Transverse colon (tissue), 4 donors: ENCODE measurements at regions not wholly inside any gene's neighbourhood (a gene's known extent, or its start where the extent isn't known, plus 50 kb on each side); places are given as distances from the start of the nearest gene placed in this dataset.

Experiments used
- DNase-seq: peaks from one replicate; pipeline ENCODE4 v3.0.0-alpha.2; 2019
- H3K27ac ChIP-seq, 4 donors: fragments of 200-600 bp; sonication (generic); 2 replicates each; pipeline ENCODE4 v1.5.1; 2016 to 2018; ENCODE audit warnings: inconsistent platforms in 4 of 4
- H3K27me3 ChIP-seq: fragments of 200-600 bp; sonication (generic); 2 replicates; pipeline ENCODE4 v1.5.1; 2017; ENCODE audit warnings: inconsistent platforms
- H3K36me3 ChIP-seq, 4 donors: fragments of 200-600 bp; sonication (generic); 2 replicates each; pipeline ENCODE4 v1.5.1; 2017 to 2019; ENCODE audit warnings: inconsistent platforms in 4 of 4
- H3K4me1 ChIP-seq, 4 donors: fragments of 200-600 bp; sonication (generic); 2 replicates each; pipeline ENCODE4 v1.5.1; 2017 to 2020; ENCODE audit warnings: inconsistent platforms in 4 of 4
- H3K4me3 ChIP-seq, 4 donors: fragments of 200-600 bp; sonication (generic); 1 replicate in 1 of 4; 2 replicates in 3 of 4; pipeline versions ENCODE4 v1.5.1 to v1.6.1; 2017 to 2019; ENCODE audit warnings: inconsistent platforms in 4 of 4
- H3K9me3 ChIP-seq, 2 donors: fragments of 200-600 bp; sonication (generic); 2 replicates each; pipeline ENCODE4 v1.5.1; 2017 to 2019; ENCODE audit warnings: inconsistent platforms in 2 of 2
- CTCF ChIP-seq, 5 experiments: fragments of 200-600 bp in 3 of 5; fragments of 450-650 bp in 2 of 5; sonication (generic) in 3 of 5; IDR thresholded peaks; 1 replicate in 2 of 5; 2 replicates in 3 of 5; pipeline ENCODE4 v1.5.1; 2016 to 2017; ENCODE audit warnings: antibody characterized with exemption in 5 of 5, inconsistent platforms in 3 of 5, mild to moderate bottlenecking in 2 of 5, moderate library complexity in 1 of 5
- EP300 ChIP-seq: sonication (generic); formaldehyde crosslinking; IDR thresholded peaks from one replicate; pipeline ENCODE4 v1.6.1; 2017; ENCODE audit warnings: antibody characterized with exemption, low read depth
- POLR2A ChIP-seq: fragments of 450-650 bp; IDR thresholded peaks from one replicate; pipeline ENCODE4 v1.6.1; 2016; ENCODE audit warnings: antibody characterized with exemption, mild to moderate bottlenecking, moderate library complexity
- POLR2AphosphoS5 ChIP-seq, 3 donors: sonication (generic); formaldehyde crosslinking; IDR thresholded peaks; one replicate each; pipeline ENCODE4 v1.6.1; 2016; ENCODE audit warnings: antibody characterized with exemption in 3 of 3
- WGBS, 2 donors: methylation state at CpG; one replicate each; pipeline ENCODE4 v1.1.5; 2018; ENCODE audit warnings: low coverage in 1 of 2; 5-methylcytosine and 5-hydroxymethylcytosine counted together
- in situ Hi-C, 4 donors: fragments of 200-750 bp; cut with MboI; loops; one replicate each; pipeline versions ENCODE4 v1.15.0 to v1.15.1; 2017; ENCODE audit warnings: low sequenced_read_pairs in 3 of 4, low pct_ligation_motif_present in 1 of 4, low pct_unique_long_range_greater_than_20kb in 1 of 4
- intact Hi-C: fragments of 100-400 bp; cut with DNase I; formaldehyde crosslinking; loops from one replicate; pipeline ENCODE4 v1.15.1; 2023; ENCODE audit warnings: low total_unique reads

DNA sequence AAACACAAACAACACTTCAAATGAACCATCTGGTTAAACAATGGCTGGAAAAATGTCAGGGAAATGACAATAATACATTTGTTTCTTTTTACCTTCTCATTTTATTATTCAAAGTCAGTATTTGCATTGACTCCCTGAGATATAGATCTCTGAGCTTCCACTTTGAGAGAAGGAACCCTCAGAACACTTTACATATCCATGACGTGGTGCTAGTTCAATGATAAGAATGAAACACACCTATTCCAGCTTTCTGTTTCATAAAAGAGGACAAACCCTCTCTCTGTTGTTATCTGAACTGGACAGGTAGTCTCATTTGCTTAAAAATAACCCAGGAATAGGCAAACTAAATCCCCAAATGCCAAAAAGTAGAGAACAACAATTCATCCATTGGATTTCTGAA lies 65.3 kb upstream of the CCSER1 start:
- Histone ChIP-seq H3K4me1 (no peaks in the 10 kb centered on the region), H3K27me3 (no peaks in the 10 kb centered on the region), H3K4me3 (no peak overlapping the region), H3K9me3 (no peaks in the 10 kb centered on the region), H3K36me3 (no peaks in the 10 kb centered on the region), H3K27ac (no peak overlapping the region)
- intact Hi-C loops (no loop called here), in situ Hi-C loops (no loop called here)
- 22 to 47% methylated on average over 1 of the region's 1 CpG for WGBS, 2 donors
- TF ChIP-seq EP300 (no peak), POLR2A (no peak), POLR2AphosphoS5 (IDR thresholded peaks at IDR 0.05) (no peak), CTCF (IDR thresholded peaks at IDR 0.05) (no peak)
- DNase-seq = no peak

DNA sequence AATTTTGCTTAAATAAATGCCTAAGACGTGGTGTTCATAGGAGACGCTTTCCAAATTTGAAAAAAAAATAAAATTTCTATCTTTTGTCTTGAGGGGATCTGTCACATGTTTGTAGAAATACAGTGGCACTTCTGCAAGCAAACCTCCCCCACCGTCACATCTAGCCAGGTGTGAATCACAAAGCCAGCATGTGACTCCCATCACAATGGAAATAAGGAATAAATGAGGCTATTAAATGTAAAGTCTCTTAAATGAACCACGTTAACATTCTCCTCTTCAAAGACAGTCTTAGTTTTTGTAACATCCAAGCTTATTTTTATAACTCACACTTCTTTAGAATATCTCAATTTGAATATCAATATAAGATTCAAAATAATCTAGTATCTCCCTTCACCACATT lies 63.0 kb upstream of the CCSER1 start:
- Histone ChIP-seq H3K27me3 (no peaks in the 10 kb centered on the region), H3K4me3 (no peak overlapping the region), H3K4me1 (no peaks in the 10 kb centered on the region), H3K9me3 (no peaks in the 10 kb centered on the region), H3K36me3 (no peaks in the 10 kb centered on the region), H3K27ac (no peak overlapping the region)
- TF ChIP-seq CTCF (IDR thresholded peaks at IDR 0.05) (no peak), EP300 (no peak), POLR2A (no peak)
- DNase-seq = no peak
- in situ Hi-C loops = no loop called here
- intact Hi-C loops = no loop called here
- 59 to 70% methylated on average over 4 of the region's 4 CpGs for WGBS, 2 donors

DNA sequence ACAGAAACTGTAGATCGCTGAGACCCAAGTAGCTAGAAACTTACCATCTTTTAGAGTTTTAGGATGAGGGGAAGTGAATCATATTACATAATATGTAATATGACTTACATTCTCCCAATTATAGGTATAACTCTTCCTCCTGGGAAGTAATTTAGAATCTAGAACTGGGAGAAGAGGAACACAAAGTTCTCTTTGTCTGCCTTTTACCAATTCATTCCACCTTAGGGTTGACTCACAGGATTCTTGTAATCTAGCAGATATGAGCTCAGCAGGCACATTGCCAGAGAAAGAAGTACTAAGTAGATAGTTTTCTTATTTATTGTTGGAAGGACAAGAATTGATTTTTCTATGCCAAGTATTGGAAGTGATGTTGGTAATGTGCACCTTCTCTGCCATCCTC lies 58.0 kb upstream of the CCSER1 start:
- no peaks in the 10 kb centered on the region for H3K4me1 ChIP-seq
- H3K4me3 ChIP-seq = no peak overlapping the region
- 85 to 86% methylated on average over 1 of the region's 1 CpG for WGBS, 2 donors
- in situ Hi-C loops (no loop called here), intact Hi-C loops (no loop called here)
- no peak for DNase-seq
- no peak overlapping the region for H3K27ac ChIP-seq
- no peaks in the 10 kb centered on the region for H3K9me3 ChIP-seq
- no peaks in the 10 kb centered on the region for H3K36me3 ChIP-seq
- H3K27me3 ChIP-seq = no peaks in the 10 kb centered on the region
- TF ChIP-seq EP300 (no peak), CTCF (IDR thresholded peaks at IDR 0.05) (no peak), POLR2AphosphoS5 (IDR thresholded peaks at IDR 0.05) (no peak), POLR2A (no peak)

- Histone ChIP-seq H3K27ac (no peak overlapping the region), H3K27me3 (no peaks in the 10 kb centered on the region), H3K9me3 (no peaks in the 10 kb centered on the region), H3K4me3 (no peak overlapping the region), H3K36me3 (no peaks in the 10 kb centered on the region), H3K4me1 (no peaks in the 10 kb centered on the region)
- in situ Hi-C loops (no loop called here), intact Hi-C loops (no loop called here)
- WGBS, 2 donors = 66 to 67% methylated on average over 8 to 11 of the region's 11 CpGs
- no peak for DNase-seq
- TF ChIP-seq EP300 (no peak), POLR2A (no peak), POLR2AphosphoS5 (IDR thresholded peaks at IDR 0.05) (no peak), CTCF (IDR thresholded peaks at IDR 0.05) (no peak)
These were observed 55.6 kb upstream of the CCSER1 start for GRCh38 chr4:90071289-90072235.
